Lung (tissue), 11 donors: ENCODE measurements at regions not wholly inside any gene's neighbourhood (a gene's known extent, or its start where the extent isn't known, plus 50 kb on each side); places are given as distances from the start of the nearest gene placed in this dataset.

Experiments used
- ATAC-seq: fragments of 200-7000 bp; cut with Tn5 transposase; one replicate; pipeline ENCODE4 v1.9.1; 2020; ENCODE audit warnings: moderate number of reproducible peaks; ENCODE audit not compliant: insufficient read depth, low FRiP score
- DNase-seq, 3 donors: peaks; one replicate each; pipeline ENCODE4 v3.0.0-alpha.2; 2013 to 2017
- H3K27ac ChIP-seq, 2 donors: one replicate each; pipeline ENCODE4 v1.5.1; 2013; ENCODE audit warnings: mild to moderate bottlenecking in 2 of 2, moderate library complexity in 2 of 2, control low read depth in 1 of 2, inconsistent platforms in 1 of 2, low read depth in 1 of 2, low read length in 1 of 2
- H3K27me3 ChIP-seq, 3 donors: one replicate each; pipeline ENCODE4 v1.5.1; 2013; ENCODE audit warnings: low read length in 2 of 3; ENCODE audit not compliant: control insufficient read depth in 3 of 3, insufficient read depth in 3 of 3
- H3K36me3 ChIP-seq, 4 donors: one replicate each; pipeline ENCODE4 v1.5.1; 2013; ENCODE audit warnings: low read length in 4 of 4, mild to moderate bottlenecking in 1 of 4, moderate library complexity in 1 of 4; ENCODE audit not compliant: control insufficient read depth in 4 of 4, insufficient read depth in 4 of 4
- H3K4me1 ChIP-seq, 5 donors: one replicate each; pipeline ENCODE4 v1.5.1; 2013; ENCODE audit warnings: low read length in 5 of 5, mild to moderate bottlenecking in 2 of 5, moderate library complexity in 1 of 5; ENCODE audit not compliant: control insufficient read depth in 5 of 5, insufficient read depth in 5 of 5
- H3K4me3 ChIP-seq: one replicate; pipeline ENCODE4 v1.5.1; 2013; ENCODE audit warnings: mild to moderate bottlenecking, control low read depth, moderate library complexity
- H3K9ac ChIP-seq, 2 donors: one replicate each; pipeline ENCODE4 v1.5.1; 2013; ENCODE audit warnings: low read length in 2 of 2, control low read depth in 1 of 2; ENCODE audit not compliant: insufficient read depth in 1 of 2
- H3K9me3 ChIP-seq, 4 donors: one replicate each; pipeline ENCODE4 v1.5.1; 2013; ENCODE audit warnings: low read length in 3 of 4, mild to moderate bottlenecking in 1 of 4, moderate library complexity in 1 of 4; ENCODE audit not compliant: control insufficient read depth in 4 of 4, insufficient read depth in 3 of 4
- WGBS, 2 donors: extraction: QIAGEN DNeasy Blood & Tissue Kit; methylation state at CpG; one replicate each; pipeline ENCODE4 v1.1.7; 2013; 5-methylcytosine and 5-hydroxymethylcytosine counted together
- TF ChIP-seq, protein P1 (sequence below): IDR thresholded peaks from 2 replicates; pipeline ENCODE4 v1.5.1; 2012; ENCODE audit warnings: mild to moderate bottlenecking; ENCODE audit errors: control extremely low read depth, extremely low read depth
- donor health status: control.
- donor health status: control.
- donor health status: Bipolar disorder and iron deficiency.
- donor health status: healthy.
- donor health status: DM: yes; HTN: yes; CAD: no.

DNA sequence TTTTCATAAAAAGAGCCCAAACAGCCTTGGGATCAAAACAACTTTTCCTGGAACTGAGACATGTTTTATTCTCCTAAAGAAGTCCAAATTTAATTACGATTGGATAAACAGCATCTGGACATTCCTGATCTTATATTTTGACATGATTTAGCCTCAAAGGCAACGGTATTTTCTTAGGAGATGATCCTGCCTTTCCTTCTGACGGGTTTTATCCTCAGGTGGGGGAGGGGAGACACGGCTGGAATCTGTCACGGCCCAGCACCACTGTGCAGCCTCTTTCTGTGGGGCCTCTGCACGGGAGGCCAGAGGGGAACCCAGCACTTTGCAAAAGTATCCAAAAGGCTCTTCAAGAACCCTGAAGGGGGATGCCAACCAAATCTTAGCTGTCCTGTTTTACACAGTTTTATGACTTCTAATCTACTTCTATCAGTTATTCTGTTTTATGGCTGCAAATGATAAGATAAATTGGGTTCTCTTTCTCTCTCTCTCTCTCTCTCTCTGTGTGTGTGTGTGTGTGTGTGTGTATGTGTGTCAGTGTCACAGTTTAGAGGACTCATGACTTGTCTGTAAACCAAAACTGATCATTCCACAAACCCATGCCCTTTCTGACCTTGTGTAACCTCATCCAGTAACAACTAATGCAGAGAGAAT lies 321.1 kb upstream of the NPVF start:
- no peaks in the 10 kb centered on the region for H3K36me3 ChIP-seq
- no peak overlapping the region for H3K4me3 ChIP-seq
- TF ChIP-seq, protein P1, sequence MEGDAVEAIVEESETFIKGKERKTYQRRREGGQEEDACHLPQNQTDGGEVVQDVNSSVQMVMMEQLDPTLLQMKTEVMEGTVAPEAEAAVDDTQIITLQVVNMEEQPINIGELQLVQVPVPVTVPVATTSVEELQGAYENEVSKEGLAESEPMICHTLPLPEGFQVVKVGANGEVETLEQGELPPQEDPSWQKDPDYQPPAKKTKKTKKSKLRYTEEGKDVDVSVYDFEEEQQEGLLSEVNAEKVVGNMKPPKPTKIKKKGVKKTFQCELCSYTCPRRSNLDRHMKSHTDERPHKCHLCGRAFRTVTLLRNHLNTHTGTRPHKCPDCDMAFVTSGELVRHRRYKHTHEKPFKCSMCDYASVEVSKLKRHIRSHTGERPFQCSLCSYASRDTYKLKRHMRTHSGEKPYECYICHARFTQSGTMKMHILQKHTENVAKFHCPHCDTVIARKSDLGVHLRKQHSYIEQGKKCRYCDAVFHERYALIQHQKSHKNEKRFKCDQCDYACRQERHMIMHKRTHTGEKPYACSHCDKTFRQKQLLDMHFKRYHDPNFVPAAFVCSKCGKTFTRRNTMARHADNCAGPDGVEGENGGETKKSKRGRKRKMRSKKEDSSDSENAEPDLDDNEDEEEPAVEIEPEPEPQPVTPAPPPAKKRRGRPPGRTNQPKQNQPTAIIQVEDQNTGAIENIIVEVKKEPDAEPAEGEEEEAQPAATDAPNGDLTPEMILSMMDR, result no peak
- no peak overlapping the region for H3K27ac ChIP-seq
- no peak overlapping the region for H3K9ac ChIP-seq
- no peaks in the 10 kb centered on the region for H3K9me3 ChIP-seq
- no peaks in the 10 kb centered on the region for H3K27me3 ChIP-seq
- ATAC-seq, result no peak
- DNase-seq, result no peak
- peaks cover 0 to 13% (median under 1%) of the 10 kb centered on the region in 5 donors for H3K4me1 ChIP-seq
- WGBS, 2 donors, result 79 to 80% methylated on average over 6 of the region's 6 CpGs

GRCh38 chr7:25550149-25550548 lies 321.9 kb upstream of the NPVF start:
- no peak for ATAC-seq
- H3K9ac ChIP-seq, result no peak overlapping the region
- no peak overlapping the region for H3K4me3 ChIP-seq

DNA sequence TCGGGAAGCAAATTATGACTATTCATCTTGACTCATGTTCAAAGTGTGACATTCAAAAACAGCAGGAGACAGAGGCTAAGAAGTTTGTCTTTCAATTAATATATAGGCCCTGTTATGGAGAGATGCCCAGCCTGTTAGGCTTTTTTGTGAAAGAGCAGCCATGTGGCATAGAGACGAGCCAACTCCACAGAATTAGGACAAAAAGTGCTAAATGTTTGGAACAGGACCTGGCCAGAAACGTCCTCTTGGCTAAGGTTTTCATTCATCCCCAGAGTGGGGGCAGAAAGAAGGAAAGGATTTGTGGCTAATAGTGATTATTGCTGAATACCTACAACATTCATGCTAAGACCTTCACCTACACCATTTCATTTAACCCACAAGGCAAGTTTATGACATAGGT lies 324.7 kb upstream of the NPVF start:
- no peak for DNase-seq
- Histone ChIP-seq H3K4me1 (peaks cover 0 to 18% (median 0%) of the 10 kb centered on the region in 5 donors), H3K36me3 (no peaks in the 10 kb centered on the region), H3K4me3 (no peak overlapping the region), H3K9ac (no peak overlapping the region), H3K27ac (no peak overlapping the region), H3K27me3 (no peaks in the 10 kb centered on the region), H3K9me3 (no peaks in the 10 kb centered on the region)
- ATAC-seq, result no peak
- TF ChIP-seq, protein P1, result no peak
- WGBS, 2 donors, result 71 to 88% methylated on average over 3 of the region's 3 CpGs

More at GRCh38 chr7:25550149-25550548, 321.9 kb upstream of the NPVF start:
- H3K27me3 ChIP-seq, result no peaks in the 10 kb centered on the region
- H3K27ac ChIP-seq, result no peak overlapping the region
- no peaks in the 10 kb centered on the region for H3K36me3 ChIP-seq
- H3K9me3 ChIP-seq, result no peaks in the 10 kb centered on the region
- no peak for DNase-seq
- H3K4me1 ChIP-seq, result peaks cover 0 to 9% (median 0%) of the 10 kb centered on the region in 5 donors
- 94 to 97% methylated on average over 5 of the region's 5 CpGs for whole genome bisulfite sequencing, 2 donors
- TF ChIP-seq, protein P1, result no peak
